ENCODE measurements at regions not wholly inside any gene's neighbourhood (a gene's known extent, or its start where the extent isn't known, plus 50 kb on each side); places are given as distances from the start of the nearest gene placed in this dataset.

DNA sequence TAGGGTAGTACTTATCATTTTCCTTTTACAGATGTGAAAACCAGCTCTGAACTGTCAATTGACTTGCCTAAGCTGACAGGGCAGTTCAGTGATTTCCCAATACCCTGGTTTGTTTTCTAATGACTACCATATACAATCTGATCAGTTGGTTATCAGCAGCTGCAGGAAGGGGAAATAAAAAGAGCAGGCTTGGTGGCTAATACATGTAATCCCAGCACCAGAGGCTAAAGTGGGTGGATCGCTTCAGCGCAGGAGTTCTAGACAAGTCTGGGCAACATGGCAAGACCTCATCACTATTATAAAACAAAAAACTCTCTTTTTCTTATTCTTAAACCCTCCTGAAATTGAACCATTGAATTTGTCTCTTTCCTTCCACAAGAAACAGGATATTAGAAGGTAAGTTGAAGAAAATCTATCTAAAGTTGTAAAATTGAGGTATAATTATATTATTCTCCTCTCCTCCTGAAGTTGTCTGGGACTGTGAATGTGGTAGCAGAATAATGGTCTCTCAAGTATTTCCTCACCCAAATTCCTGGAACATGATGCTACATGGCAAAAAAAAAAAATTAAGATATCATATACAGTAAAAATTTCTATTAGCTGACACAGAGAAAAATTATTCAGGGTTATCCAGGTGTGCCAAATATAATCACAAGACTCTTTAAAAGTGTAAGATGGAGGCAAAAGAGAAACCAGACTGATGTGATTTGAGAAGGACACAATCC is 1441.6 kb downstream of the SUCLG1 start:
- no peak for TF ChIP-seq YY1 (IDR thresholded peaks at IDR 0.05; ENCODE audit: insufficient read depth, insufficient read length)
- no peak for TF ChIP-seq ZNF274 (IDR thresholded peaks at IDR 0.05; ENCODE audit: low read depth, low read length)

Data from NT2/D1 (cell line).